Activated T-helper 1 cell treated with anti-CD3 and anti-CD28 coated beads, Interleukin-2, amount 50 U/mL, for 16 hours (primary cell): ENCODE measurements at regions not wholly inside any gene's neighbourhood (a gene's known extent, or its start where the extent isn't known, plus 50 kb on each side); places are given as distances from the start of the nearest gene placed in this dataset.
"Not testable (repeated sequence)": the region's sequence is repeated elsewhere in the genome, so short reads cannot be mapped to it uniquely, and the experiment has no call there.

Experiments
- DNase-seq, 2 donors: peaks; one replicate each; pipeline ENCODE4 v3.0.0-alpha.2; 2020; ENCODE audit warnings: low read depth in 1 of 2, low spot score in 1 of 2

- no peak for DNase-seq
Observed at GRCh38 chr21:35982717-35983116, 77.6 kb downstream of the SETD4 start.

- DNase-seq = no peak
Observed at GRCh38 chr21:35981514-35982070, 78.7 kb downstream of the SETD4 start.

- DNase-seq = no peak
Observed at GRCh38 chr21:35980821-35981220, 79.5 kb downstream of the SETD4 start.

GRCh38 chr21:35977860-35978259 is 82.5 kb downstream of the SETD4 start:
- DNase-seq = not testable (repeated sequence)

- no peak for DNase-seq
Observed at GRCh38 chr21:35976929-35977328, 83.4 kb downstream of the SETD4 start.

GRCh38 chr21:35976481-35976880 is 83.8 kb downstream of the SETD4 start:
- no peak for DNase-seq

- DNase-seq = no peak
Observed at GRCh38 chr21:35974775-35975174, 85.6 kb downstream of the SETD4 start.

GRCh38 chr21:35971824-35972223 is 88.5 kb downstream of the SETD4 start:
- DNase-seq = no peak

- no peak for DNase-seq
Observed at GRCh38 chr21:35969281-35969680, 91.0 kb downstream of the SETD4 start.

GRCh38 chr21:35968564-35968963 is 91.8 kb downstream of the SETD4 start:
- no peak for DNase-seq

GRCh38 chr21:35965699-35966098 is 94.6 kb downstream of the SETD4 start:
- DNase-seq = no peak

- no peak for DNase-seq
Observed at GRCh38 chr21:35963920-35964451, 96.3 kb downstream of the SETD4 start.

- DNase-seq = no peak
Observed at GRCh38 chr21:35962917-35963316, 97.4 kb downstream of the SETD4 start.

GRCh38 chr21:35954066-35954465 is 106.3 kb downstream of the SETD4 start:
- DNase-seq = no peak

GRCh38 chr21:35953597-35953996 is 106.7 kb downstream of the SETD4 start:
- DNase-seq = no peak

- DNase-seq = no peak
Observed at GRCh38 chr21:35952651-35953340, 107.5 kb downstream of the SETD4 start.

- DNase-seq = no peak
Observed at GRCh38 chr21:35948982-35949381, 111.3 kb downstream of the SETD4 start.

GRCh38 chr21:35945089-35945671 is 115.1 kb downstream of the SETD4 start:
- no peak for DNase-seq

- no peak for DNase-seq
Observed at GRCh38 chr21:35943752-35944151, 116.6 kb downstream of the SETD4 start.

- DNase-seq = no peak
Observed at GRCh38 chr21:35942211-35943144, 117.8 kb downstream of the SETD4 start.
